ENCODE measurements at regions not wholly inside any gene's neighbourhood (a gene's known extent, or its start where the extent isn't known, plus 50 kb on each side); places are given as distances from the start of the nearest gene placed in this dataset.
"Not testable (repeated sequence)": the region's sequence is repeated elsewhere in the genome, so short reads cannot be mapped to it uniquely, and the experiment has no call there.

DNA sequence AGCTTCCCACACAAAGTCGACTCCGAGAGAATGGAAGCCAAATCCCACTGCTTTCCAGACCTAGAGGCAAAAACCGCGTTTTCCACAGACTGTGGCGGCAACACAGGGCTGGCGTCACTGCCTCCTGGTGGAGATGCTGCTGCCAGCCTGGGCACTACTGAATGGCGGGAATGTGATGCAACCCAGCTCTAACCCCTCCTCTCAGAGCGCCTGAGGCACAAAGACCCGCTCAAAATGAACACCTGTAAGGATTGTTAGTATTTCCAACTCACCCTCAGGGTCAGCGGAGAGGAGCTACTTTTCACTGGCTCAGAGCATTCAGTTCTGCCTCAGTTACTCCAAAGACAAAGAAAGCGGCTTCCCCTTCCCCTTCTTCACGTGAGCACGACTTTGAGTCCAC is 548.0 kb upstream of the SALL3 start:
- no peak for DNase-seq

DNA sequence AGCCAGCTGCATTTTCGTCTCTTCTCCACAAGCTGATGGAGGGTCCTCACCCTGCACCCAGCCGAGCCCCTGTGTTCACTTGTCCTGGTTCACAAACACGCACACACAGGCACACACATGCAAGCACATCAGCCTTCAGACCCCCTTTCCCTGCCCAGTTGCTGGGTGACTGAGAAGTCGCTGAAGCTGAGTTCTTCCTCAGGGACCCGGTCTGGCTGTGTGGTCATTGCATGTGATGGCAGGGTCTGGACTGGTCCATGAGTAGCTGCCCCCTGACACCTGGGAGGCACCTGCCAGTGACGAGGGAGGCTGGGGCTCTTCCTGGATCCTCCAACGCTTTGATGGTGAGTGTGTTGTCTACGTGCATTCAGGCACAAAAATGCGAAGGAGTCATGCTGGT is 546.1 kb upstream of the SALL3 start:
- no peak for DNase-seq

DNA sequence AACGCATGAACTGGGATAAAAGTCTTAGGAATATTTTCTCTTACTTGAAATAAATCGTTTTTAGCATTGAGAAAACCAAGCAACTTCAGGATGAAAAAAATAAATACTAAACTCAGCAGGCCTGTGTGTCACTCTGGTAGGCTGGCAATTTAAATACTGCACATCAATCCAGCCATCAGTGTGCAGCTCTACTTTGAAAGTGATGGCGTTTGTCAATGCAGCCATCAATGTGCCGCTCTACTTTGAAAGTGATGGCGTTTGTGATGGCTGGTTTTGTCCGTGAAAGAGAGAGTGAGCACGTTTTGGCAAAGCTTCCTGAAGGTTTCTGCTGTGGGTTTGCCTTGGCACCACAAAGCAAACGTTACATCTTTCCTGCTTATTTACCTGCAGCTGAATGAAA is 543.5 kb upstream of the SALL3 start:
- no peak for DNase-seq

DNA sequence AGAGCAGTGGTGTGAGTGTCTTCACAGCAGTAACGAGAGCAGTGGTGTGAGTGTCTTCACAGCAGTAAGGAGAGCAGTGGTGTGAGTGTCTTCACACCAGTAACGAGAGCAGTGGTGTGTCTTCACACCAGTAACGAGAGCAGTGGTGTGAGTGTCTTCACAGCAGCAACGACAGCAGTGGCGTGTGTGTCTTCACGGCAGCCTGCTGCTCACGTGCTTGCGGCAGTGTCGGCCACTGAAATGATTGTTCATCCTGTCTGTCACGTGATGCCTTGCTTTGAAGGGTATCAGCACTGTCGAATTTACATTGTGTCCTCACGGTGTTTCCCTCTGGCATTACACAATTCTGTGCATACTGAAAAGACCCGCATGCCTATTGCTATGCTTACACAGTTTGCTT is 541.4 kb upstream of the SALL3 start:
- DNase-seq: not testable (repeated sequence)

DNA sequence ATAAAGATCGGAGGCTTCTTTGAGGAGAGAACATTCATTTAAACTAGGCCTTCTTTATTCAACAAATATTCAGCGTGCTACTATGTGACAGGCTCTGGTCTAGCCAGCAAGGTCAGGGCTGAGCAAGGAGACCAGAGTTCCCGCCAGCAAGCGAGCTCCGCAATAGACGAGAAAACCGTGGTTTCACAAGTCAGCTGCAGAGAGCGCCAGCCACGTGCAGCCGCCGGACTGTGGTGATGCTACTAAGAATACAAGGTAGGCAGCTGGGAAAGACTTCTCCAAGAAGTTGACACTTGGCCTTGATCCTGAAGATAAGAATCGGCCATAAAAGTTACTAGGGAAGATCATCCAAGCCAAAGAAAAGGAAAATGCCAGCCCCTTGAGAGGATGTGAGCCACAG is 533.7 kb upstream of the SALL3 start:
- no peak for DNase-seq

DNA sequence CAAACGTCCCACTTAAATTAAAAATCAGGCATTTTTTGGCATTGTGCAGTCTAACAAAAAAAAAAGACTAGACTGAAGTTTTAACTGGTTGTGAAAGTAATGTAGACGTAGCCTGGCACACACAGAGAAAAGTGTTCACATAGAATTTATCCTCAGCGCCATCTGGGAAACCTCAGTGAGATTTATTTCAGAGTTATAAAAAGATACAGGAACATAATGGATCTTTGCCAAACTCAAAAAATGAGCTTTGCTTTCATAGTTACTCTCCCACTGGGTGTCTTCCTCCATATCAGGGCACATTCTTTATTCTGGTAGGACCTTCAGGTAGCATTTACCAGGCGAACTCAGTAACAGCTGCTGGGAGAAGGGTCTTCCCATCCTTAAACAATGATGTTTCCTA is 532.4 kb upstream of the SALL3 start:
- no peak for DNase-seq

DNA sequence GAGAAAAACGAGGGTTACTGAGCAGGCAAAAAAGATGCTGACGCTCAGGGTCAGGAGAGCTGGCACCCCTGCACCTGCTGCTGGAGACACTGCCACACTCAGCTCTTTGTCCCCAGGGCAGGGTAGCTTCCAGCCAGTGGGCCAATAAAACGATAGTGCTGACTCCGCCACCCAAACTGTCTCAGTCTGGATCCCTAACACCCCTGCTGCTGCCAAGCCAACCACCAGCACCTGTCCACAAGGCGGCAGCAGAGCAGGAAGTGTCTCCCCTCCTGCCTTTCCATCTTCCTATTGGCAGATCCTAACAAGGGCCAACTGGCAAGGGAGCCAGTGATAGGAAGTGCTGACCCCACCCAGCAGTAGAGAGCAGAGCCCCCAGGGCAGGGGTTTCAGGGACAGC is 531.5 kb upstream of the SALL3 start:
- DNase-seq: no peak

DNA sequence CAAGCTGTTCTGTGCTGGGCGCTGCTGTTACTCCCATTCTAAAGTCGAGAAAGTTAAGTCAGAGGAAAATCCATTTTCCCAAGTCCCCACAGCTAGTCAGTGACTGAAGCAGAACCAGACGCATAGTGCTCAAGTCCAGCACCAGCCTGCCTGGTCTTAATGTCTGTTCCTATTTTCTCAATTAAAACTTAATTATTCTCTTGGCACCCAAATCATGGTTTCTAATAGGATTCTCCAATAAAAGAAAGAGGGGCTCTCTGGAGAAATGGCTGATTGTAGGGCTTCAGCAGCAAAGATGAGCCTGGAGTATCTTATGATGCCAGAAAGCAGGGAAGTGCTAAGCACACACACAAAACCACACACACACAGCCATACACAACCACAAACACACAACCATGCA is 531.0 kb upstream of the SALL3 start:
- no peak for DNase-seq

DNA sequence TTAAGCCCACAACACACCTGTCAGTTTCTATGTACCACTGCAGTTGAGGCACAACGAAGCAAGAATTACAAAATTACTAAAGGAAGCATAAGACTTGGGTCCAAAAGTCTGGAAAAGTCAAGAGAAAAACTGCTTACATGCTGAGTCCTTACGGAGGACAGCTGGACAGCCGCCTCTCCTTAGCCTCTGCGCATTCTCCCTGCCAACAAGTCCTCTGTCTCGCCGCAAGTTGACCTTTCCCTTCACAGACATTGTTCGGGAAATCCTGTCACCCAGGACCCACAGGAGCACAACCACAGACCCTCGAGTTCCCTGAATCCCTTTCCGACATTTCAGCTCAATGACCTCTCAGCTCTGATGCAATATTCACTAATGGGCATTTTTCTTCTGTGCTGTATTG is 525.4 kb upstream of the SALL3 start:
- no peak for DNase-seq

DNA sequence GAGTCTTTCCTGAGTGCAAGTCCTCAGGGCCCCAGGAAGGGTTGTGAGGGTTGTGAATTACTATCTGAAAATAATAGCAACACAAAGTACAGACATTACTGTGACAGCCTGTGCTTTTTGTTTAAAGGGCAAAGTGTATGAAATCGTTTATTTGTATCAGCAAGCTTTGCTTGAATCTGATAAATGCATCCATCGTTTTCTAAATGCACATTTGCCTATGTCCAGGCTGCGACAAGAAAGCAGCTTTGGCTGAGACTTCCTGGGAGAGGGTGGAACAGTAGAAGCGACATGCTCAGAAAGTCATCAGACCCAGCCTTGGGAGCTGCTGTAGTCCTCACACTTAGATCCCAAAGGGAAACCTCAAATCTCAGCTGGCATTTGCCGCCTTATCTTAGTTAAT is 524.2 kb upstream of the SALL3 start:
- DNase-seq: no peak

DNA sequence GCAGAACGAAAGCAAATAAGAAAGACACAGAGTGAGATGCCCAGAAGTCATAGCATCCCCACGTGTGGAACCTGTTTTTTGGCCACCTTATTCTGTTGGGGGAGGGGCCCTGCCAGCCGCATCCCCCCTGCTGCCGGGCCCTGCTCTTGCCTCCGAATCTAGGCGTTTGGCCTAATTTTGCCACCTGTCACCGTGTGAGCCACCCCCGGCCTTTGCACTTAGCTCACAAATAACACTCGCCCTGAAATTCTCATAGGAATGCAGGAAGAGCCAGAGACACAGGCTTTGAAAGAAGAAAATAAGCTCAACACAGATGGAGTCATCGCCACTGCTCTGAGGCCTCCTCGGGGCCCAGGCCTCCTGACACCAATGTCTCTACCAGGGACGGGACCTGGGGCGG is 522.6 kb upstream of the SALL3 start:
- no peak for DNase-seq

DNA sequence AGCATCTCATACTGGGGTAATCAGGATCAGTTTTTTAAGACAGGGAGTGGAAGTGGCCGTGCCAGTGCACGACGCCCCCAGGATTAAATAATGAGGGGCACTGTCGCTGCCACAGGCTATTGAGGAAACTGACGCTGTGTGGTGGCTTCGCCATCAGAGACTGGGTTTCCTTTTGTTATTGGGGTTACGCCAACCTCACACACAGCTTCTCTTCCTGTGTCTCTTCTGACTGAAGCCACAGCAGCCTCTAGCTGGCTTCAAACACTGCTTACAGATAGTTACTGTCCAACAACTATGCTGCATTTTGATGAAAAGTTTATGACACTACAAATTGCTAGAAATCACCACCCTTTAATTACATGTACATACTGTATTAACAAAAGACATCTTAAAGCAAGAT is 521.9 kb upstream of the SALL3 start:
- DNase-seq: no peak

DNA sequence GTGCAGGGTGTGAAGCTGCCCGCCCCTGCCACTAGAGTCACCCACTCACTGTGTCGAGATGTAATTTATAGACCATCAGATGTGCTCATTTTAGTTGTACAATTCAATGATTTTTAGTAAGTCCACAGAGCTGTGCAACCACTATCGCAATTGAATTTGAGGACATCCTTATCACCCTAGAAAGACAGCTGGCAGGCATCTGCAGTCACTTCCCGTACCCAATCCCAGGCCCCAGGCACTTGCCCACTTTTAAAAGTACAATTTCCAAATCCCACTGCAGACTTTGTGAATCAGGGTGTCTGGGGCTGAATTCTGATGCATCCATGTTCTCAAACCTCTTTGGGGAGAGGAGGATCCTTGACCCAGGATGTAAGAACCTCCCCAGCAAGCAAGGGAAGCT is 521.3 kb upstream of the SALL3 start:
- no peak for DNase-seq

DNA sequence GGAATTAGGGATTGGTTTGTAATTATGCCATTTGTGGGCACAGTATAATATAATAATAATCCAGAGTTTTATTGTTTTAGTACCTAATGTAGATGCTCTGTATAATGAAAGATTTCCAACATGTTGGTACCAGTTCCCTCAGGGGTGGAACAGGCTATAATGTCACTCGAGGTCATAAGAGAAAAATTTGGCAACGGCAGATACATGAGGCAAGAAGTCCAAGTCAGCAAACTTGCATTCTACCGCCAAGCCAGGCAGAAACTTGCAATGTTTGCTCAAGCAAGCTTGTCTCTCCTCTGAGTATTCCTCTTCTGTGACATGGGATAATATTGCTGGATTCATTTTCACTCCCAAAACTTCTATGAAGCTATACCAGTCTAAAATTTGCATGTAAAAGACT is 520.0 kb upstream of the SALL3 start:
- DNase-seq: no peak

DNA sequence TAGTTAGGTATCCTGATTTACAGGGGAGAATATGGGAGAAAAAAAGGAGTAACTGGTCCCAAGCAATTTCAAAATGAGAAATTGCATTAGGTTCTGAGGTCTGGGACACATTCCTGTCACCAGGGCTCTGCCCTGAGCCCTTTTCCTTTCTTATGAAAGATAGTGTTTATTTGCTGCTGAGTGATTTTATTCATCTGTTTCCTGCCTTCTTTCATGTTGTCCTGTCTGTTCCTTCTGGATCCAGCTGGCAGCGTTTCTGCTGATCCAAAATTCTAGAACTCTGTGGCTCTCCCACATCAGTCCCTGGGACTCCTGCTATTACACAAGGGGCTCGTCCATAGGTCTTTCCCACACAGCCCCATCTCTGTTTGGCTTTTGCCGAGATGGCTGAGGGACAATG is 519.1 kb upstream of the SALL3 start:
- no peak for DNase-seq

DNA sequence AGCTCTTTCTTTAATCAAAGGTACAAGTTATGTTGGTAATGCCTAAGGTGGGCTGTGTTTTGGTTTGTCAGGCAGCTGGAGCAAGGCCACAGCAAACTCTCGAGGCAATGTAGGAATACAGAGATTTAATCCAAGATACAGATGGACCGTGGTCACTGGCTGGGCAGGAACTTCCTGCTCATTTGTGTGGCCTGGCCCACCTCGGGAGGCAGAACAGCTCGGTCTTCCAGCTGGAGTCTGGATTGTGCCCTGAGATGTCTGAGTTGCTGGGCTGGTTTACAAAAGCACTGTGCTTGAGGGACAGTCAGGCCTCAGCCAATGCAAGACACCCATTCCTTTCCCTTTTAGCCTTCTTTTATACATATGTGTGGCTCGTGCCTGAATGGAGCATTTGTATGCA is 506.1 kb upstream of the SALL3 start:
- no peak for DNase-seq

DNA sequence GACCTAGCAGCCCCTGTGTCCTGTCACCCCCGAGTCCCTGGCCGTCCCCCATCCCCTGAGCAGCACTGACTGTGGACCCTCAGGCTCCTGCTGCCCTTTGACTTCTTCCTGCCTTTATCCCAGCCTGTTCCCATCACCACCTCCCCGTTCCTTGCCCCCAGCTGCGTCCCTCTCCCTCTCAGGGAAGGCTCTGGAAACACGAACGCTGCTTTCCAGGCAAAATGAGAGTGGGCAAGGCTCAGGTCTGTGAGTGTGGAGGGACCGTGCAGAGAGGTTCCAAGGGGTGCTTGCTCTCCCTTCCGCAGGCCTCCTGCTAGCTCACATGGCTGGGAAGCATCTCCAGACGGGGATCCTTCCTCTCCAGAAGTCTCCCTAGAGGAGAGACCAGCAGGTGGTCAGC is 501.8 kb upstream of the SALL3 start:
- no peak for DNase-seq

DNA sequence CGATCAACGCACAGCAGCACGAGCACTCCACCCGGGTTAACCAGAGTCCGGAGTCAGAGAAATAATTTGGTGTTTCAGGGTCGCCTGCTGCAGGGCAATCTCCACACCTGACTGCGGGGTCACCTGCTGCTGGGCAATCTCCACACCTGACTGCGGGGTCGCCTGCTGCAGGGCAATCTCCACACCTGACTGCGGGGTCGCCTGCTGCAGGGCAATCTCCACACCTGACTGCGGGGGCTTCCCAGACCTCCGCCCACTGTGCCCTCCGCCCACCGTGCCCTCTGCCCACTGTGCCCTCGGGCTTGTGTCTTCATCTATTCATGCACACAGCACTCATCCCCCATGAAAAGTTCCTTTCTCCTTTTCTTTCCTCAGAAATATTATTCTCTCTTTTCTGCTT is 500.2 kb upstream of the SALL3 start:
- DNase-seq: no peak

DNA sequence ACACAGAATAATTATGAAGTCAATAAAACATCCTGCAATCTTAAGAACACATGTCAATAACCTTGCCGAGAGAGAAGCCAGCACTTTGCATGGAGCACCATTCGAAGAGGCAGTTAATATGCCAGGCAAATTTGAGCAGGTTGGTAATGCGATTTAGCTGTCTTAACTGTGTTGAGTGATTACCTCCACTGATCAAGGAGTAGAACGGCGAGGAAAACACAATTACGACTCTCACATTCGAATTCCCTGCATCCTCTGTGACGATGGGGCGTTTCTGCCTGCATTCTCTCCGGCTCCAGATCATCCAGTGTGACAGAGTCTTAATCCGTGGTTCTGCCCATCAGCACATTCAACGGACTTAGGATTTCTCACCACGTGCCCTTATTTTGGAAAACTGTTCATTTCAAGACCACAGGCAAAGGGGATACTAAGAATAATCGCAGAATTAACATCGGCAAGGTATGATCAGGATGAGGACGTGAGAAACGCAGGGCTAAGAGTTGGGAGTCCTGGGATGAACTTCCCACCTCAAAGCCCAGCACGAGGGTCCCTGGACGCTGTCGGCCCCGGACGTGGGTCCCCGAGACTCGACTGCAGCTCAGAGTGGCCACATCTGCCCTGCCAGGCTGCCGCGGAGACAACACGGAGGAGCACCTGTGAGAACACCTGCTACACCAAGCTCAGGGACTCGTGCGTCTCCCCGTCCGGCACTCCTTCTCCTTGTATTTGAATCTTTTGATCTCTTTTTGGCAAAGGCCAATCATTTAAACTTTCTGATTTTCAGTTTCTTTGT is 499.2 kb upstream of the SALL3 start:
- DNase-seq: no peak

DNA sequence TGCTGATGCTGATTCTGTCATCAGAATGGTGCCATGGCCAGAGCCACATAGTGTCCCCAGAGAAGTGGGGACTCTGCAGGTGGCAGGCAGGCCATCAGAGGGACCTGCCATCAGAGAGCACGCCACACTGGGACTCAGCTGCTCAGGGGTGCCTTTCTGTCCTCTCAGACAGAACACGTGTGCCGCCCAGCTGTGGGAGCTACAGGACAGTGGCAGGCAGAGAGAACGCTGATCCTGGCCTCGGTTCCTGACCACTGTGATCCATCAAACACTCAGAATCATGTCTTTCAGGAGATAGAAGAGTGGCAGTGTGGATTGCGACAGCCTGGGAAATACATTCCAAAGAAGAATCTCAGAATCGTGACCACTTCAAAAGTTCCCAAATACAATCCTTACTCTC is 497.2 kb upstream of the SALL3 start:
- DNase-seq: no peak

DNA sequence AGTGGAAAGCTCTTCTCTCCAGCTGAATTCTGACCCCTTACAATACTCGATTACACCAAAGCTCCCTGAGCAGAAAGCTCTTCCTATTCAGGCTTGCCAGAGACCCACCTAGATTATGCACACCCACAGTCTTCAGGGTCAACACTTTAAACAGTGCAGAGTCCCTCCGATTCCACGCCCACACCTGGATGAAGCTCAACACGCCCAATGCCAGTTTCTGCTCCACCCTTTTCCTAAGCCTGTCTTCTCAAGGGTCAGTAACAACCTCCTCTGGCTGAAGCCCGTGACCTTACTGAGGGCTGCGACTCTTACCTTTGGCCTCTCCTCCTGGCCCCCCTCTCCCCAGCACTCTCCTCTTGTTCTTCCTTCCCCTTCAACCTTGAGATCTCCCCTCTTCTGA is 492.0 kb upstream of the SALL3 start:
- no peak for DNase-seq

DNA sequence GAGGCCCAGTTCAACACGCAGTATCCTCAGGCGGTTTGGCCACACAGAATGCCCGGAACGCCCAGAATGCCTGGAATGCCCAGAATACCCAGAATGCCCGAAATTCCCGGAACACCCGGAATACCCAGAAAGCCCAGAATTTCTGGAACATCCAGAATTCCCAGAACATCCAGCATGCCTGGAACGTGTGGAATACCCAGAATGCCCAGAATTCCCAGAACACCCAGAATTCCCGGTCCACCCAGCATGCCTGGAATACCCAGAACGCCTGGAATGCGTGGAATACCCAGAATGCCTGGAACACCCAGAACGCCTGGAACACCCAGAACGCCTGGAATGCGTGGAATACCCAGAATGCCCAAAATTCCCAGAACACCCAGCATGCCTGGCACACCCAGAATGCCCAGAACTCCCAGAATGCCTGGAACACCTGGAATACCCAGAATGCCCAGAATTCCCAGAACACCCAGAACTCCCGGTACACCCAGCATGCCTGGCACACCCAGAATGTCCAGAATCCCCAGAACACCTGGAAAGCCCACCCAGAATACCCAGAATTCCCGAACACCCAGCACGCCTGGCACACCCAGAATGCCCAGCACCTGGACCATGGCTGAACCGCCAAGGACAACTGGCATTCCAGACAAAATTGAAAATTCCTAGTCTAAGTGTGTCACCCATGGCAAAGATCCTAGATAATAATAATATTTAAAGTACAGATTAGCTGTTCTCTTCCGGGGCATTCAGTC is 487.4 kb upstream of the SALL3 start:
- DNase-seq: no peak

DNA sequence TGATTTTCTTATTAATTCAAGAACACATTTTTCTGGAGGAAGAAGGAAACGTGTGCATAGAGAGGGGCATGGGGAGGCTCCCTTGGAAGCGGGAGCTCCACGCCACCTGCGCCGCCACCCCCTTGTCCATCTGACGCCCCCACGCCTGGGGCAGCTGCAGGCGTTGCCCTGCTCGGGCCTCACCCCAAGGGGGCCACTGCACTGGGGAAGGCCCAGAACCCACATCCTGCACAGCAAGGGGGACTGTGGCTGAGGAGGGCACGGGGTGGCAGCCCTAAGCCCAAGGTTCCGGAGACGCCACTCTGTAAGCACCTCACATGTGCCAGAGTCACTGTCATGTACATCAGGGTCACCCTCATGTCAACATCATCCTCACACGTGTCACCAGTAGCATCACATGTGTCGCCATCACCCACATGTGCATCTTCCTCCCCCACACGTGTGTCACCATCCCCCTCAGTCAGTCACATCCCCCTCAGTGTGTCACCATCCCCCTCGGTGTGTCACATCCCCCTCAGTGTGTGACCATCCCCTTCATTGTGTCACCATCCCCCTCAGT is 486.7 kb upstream of the SALL3 start:
- no peak for DNase-seq

DNA sequence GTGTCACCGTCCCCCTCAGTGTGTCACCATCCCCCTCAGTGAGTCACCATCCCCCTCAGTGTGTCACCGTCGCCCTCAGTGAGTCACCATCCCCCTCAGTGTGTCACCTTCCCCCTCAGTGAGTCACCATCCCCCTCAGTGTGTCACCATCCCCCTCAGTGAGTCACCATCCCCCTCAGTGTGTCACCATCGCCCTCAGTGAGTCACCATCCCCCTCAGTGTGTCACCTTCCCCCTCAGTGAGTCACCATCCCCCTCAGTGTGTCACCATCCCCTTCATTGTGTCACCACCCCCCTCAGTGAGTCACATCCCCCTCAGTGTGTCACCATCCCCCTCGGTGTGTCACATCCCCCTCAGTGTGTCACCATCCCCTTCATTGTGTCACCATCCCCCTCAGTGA is 486.1 kb upstream of the SALL3 start:
- DNase-seq: not testable (repeated sequence)

Measured in NCI-H1048 (cell line).